Nephron (organoid): ENCODE measurements at regions not wholly inside any gene's neighbourhood (a gene's known extent, or its start where the extent isn't known, plus 50 kb on each side); places are given as distances from the start of the nearest gene placed in this dataset.
"Not testable (repeated sequence)": the region's sequence is repeated elsewhere in the genome, so short reads cannot be mapped to it uniquely, and the experiment has no call there.

Experiments
- H3K27ac Mint-ChIP-seq, 3 experiments: 2 replicates each; pipeline ENCODE4 v1.8.0; 2020; ENCODE audit warnings: mixed read lengths in 3 of 3, mild to moderate bottlenecking in 2 of 3, moderate library complexity in 1 of 3
- H3K27me3 Mint-ChIP-seq: 2 replicates; pipeline ENCODE4 v1.8.0; 2021; ENCODE audit warnings: low read depth, mild to moderate bottlenecking, moderate library complexity, mixed read lengths
- H3K36me3 Mint-ChIP-seq: 2 replicates; pipeline ENCODE4 v1.8.0; 2020; ENCODE audit warnings: low read depth, mixed read lengths
- H3K4me1 Mint-ChIP-seq: 2 replicates; pipeline ENCODE4 v1.8.0; 2020; ENCODE audit warnings: mixed read lengths
- H3K4me3 Mint-ChIP-seq, 3 experiments: 2 replicates each; pipeline ENCODE4 v1.8.0; 2020; ENCODE audit warnings: mild to moderate bottlenecking in 3 of 3, mixed read lengths in 3 of 3, moderate library complexity in 2 of 3
- H3K9me3 Mint-ChIP-seq: 2 replicates; pipeline ENCODE4 v1.8.0; 2020; ENCODE audit warnings: mixed read lengths
- CTCF ChIP-seq, 3 experiments: fragments of 200-600 bp; sonication (generic); IDR thresholded peaks; one replicate each; pipeline ENCODE4 v1.5.0; 2021; ENCODE audit warnings: antibody characterized with exemption in 3 of 3; ENCODE audit not compliant: unreplicated experiment in 3 of 3

- H3K36me3 Mint-ChIP-seq, result no peaks in the 10 kb centered on the region
- peaks cover 5% of the 10 kb centered on the region for H3K4me1 Mint-ChIP-seq
- no peak overlapping the region for H3K27ac Mint-ChIP-seq
- H3K27me3 Mint-ChIP-seq, result no peaks in the 10 kb centered on the region
- no peaks in the 10 kb centered on the region for H3K9me3 Mint-ChIP-seq
- no peak for TF ChIP-seq CTCF (IDR thresholded peaks at IDR 0.05; ENCODE audit: unreplicated experiment in 3 of 3)
- no peak overlapping the region for H3K4me3 Mint-ChIP-seq
These were observed 894.4 kb upstream of the NXPH2 start for GRCh38 chr2:139674577-139674976.

- H3K9me3 Mint-ChIP-seq, result not testable (repeated sequence)
These were observed 893.3 kb upstream of the NXPH2 start for GRCh38 chr2:139673447-139673846.

GRCh38 chr2:139669675-139670074, 889.5 kb upstream of the NXPH2 start:
- H3K36me3 Mint-ChIP-seq, result no peaks in the 10 kb centered on the region
- no peak overlapping the region for H3K27ac Mint-ChIP-seq
- no peaks in the 10 kb centered on the region for H3K27me3 Mint-ChIP-seq
- TF ChIP-seq CTCF (IDR thresholded peaks at IDR 0.05; ENCODE audit: unreplicated experiment in 3 of 3), result no peak
- no peak overlapping the region for H3K4me3 Mint-ChIP-seq
- peaks cover 5% of the 10 kb centered on the region for H3K4me1 Mint-ChIP-seq
- H3K9me3 Mint-ChIP-seq, result no peaks in the 10 kb centered on the region

More at GRCh38 chr2:139673447-139673846, 893.3 kb upstream of the NXPH2 start:
- H3K4me1 Mint-ChIP-seq, H3K27ac Mint-ChIP-seq, H3K27me3 Mint-ChIP-seq, H3K36me3 Mint-ChIP-seq, H3K4me3 Mint-ChIP-seq: not testable (repeated sequence)

GRCh38 chr2:139652385-139652784, 872.2 kb upstream of the NXPH2 start:
- no peak overlapping the region for H3K4me3 Mint-ChIP-seq
- peaks cover 9% of the 10 kb centered on the region for H3K36me3 Mint-ChIP-seq
- no peaks in the 10 kb centered on the region for H3K4me1 Mint-ChIP-seq
- no peak for TF ChIP-seq CTCF (IDR thresholded peaks at IDR 0.05; ENCODE audit: unreplicated experiment in 3 of 3)
- H3K9me3 Mint-ChIP-seq, result peaks cover 33% of the 10 kb centered on the region
- H3K27ac Mint-ChIP-seq, result no peak overlapping the region
- no peaks in the 10 kb centered on the region for H3K27me3 Mint-ChIP-seq

- Mint-ChIP-seq H3K9me3 (peaks cover 50% of the 10 kb centered on the region), H3K4me1 (no peaks in the 10 kb centered on the region), H3K4me3 (no peak overlapping the region), H3K27ac (no peak overlapping the region), H3K36me3 (peaks cover 9% of the 10 kb centered on the region), H3K27me3 (no peaks in the 10 kb centered on the region)
- TF ChIP-seq CTCF (IDR thresholded peaks at IDR 0.05; ENCODE audit: unreplicated experiment in 3 of 3), result no peak
These were observed 865.4 kb upstream of the NXPH2 start for GRCh38 chr2:139645617-139646016.

GRCh38 chr2:139643139-139643538, 862.9 kb upstream of the NXPH2 start:
- no peaks in the 10 kb centered on the region for H3K27me3 Mint-ChIP-seq
- TF ChIP-seq CTCF (IDR thresholded peaks at IDR 0.05; ENCODE audit: unreplicated experiment in 3 of 3), result no peak
- no peaks in the 10 kb centered on the region for H3K36me3 Mint-ChIP-seq
- H3K27ac Mint-ChIP-seq, result no peak overlapping the region
- no peak overlapping the region for H3K4me3 Mint-ChIP-seq
- peaks cover 26% of the 10 kb centered on the region for H3K9me3 Mint-ChIP-seq
- no peaks in the 10 kb centered on the region for H3K4me1 Mint-ChIP-seq
